ENCODE measurements at regions not wholly inside any gene's neighbourhood (a gene's known extent, or its start where the extent isn't known, plus 50 kb on each side); places are given as distances from the start of the nearest gene placed in this dataset.

DNA sequence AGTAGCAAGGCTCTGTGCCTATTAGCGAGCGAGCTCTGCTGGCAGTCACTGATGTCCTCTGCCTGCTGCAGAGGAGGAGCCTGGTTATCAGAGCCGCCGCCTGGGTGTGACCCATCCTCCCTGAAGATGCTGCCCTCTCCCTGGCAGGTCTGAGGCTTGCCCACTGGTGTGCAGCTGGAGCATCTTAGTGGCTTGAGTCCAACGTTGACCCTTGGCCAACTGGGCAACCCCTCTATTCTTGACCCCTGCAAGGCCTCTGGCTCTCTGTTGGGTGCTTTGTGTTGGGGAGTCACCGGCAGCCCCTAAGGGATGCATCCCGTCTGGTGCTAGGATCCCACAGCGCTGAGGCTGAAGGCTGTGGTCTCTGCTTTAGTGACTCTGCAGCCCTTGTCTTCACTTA, 277.9 kb upstream of the SOX1 start:
- no peak overlapping the region for H3K27ac ChIP-seq (ENCODE audit: insufficient read depth, low read length)
- H4K5ac ChIP-seq (ENCODE audit: low read depth, low read length), result no peak overlapping the region
- H4K91ac ChIP-seq (ENCODE audit: insufficient read depth, low read depth, low read length), result no peak overlapping the region
- no peak overlapping the region for H3K4me2 ChIP-seq (ENCODE audit: low read depth, low read length)
- H3K27me3 ChIP-seq (ENCODE audit: control insufficient read depth, insufficient read depth, low read length), result no peaks in the 10 kb centered on the region
- dilution Hi-C loops (cut with HindIII; ENCODE audit: low sequenced_read_pairs, unreplicated experiment) (no loop called here), intact Hi-C loops (cut with micrococcal nuclease) (no loop called here), in situ Hi-C loops (cut with MboI; ENCODE audit: low sequenced_read_pairs) (no loop called here)
- no peak overlapping the region for H3K9ac ChIP-seq (ENCODE audit: low read depth, low read length)
- no peak overlapping the region for H2AK5ac ChIP-seq (ENCODE audit: low read depth, low read length)
- no peak overlapping the region for H2BK20ac ChIP-seq (ENCODE audit: low read depth, low read length)
- H4K8ac ChIP-seq (ENCODE audit: low read depth in 2 of 2, low read length in 2 of 2), result no peak overlapping the region
- no peaks in the 10 kb centered on the region for H3K4me1 ChIP-seq (ENCODE audit: control insufficient read depth, insufficient read depth, low read length)
- H3K4me3 ChIP-seq (ENCODE audit: insufficient read depth, low read depth, low read length), result no peak overlapping the region
- H3K9me3 ChIP-seq (ENCODE audit: control insufficient read depth, insufficient read depth, low read length), result peaks cover 16% of the 10 kb centered on the region
- no peak overlapping the region for H3K56ac ChIP-seq (ENCODE audit: extremely low read depth, insufficient read depth, low read length)
- ChIA-PET POLR2A (ENCODE audit: unreplicated experiment) (no interaction called here), CTCF (no interaction called here)
- no peak overlapping the region for H2BK120ac ChIP-seq (ENCODE audit: low read depth, low read length)
- no peak for ATAC-seq (ENCODE audit: low read depth)
- H3K18ac ChIP-seq (ENCODE audit: low read depth, low read length), result no peak overlapping the region
- no TSS peak for BruUV-seq (replicated peaks)
- H3K36me3 ChIP-seq (ENCODE audit: control insufficient read depth, insufficient read depth, low read length), result no peaks in the 10 kb centered on the region
- H2AK9ac ChIP-seq (replicated peaks; ENCODE audit: low read depth, low read length, poor library complexity), result no peak overlapping the region
- H3K23ac ChIP-seq (ENCODE audit: low read depth, low read length), result no peak overlapping the region
- H2AFZ ChIP-seq (replicated peaks; ENCODE audit: low read length, poor library complexity), result no peak overlapping the region
- DNase-seq, result no peak
- no peaks in the 10 kb centered on the region for H4K20me1 ChIP-seq (ENCODE audit: insufficient read depth, low read length)
- H2BK5ac ChIP-seq (ENCODE audit: low read depth, low read length, poor library complexity, severe bottlenecking), result no peak overlapping the region
- H3K9me1 ChIP-seq (ENCODE audit: insufficient read depth, low read length), result no peaks in the 10 kb centered on the region
- H3K4ac ChIP-seq (ENCODE audit: low read depth, low read length), result no peak overlapping the region
- TF ChIP-seq RAD21 (IDR thresholded peaks at IDR 0.05; ENCODE audit: low read length) (no peak), CEBPB (IDR thresholded peaks at IDR 0.05; ENCODE audit: low read depth, low read length) (no peak), RCOR1 (IDR thresholded peaks at IDR 0.05; ENCODE audit: insufficient replicate concordance, low read length) (no peak), MXI1 (IDR thresholded peaks at IDR 0.05; ENCODE audit: borderline replicate concordance, low read depth, low read length) (no peak), MAZ (IDR thresholded peaks at IDR 0.05; ENCODE audit: borderline replicate concordance, low read depth, low read length) (no peak), MAFK (IDR thresholded peaks at IDR 0.05; ENCODE audit: low read depth, low read length) (no peak), RFX5 (IDR thresholded peaks at IDR 0.05; ENCODE audit: low read depth, low read length) (no peak), POLR2A (IDR thresholded peaks at IDR 0.05; ENCODE audit: low read depth, low read length) (no peak), FOS (IDR thresholded peaks at IDR 0.05; ENCODE audit: low read depth, low read length) (no peak), NFE2L2 (IDR thresholded peaks at IDR 0.05; ENCODE audit: low read depth, low read length) (no peak), BHLHE40 (IDR thresholded peaks at IDR 0.05; ENCODE audit: low read depth, low read length) (no peak)
- TF ChIP-seq, protein P1, sequence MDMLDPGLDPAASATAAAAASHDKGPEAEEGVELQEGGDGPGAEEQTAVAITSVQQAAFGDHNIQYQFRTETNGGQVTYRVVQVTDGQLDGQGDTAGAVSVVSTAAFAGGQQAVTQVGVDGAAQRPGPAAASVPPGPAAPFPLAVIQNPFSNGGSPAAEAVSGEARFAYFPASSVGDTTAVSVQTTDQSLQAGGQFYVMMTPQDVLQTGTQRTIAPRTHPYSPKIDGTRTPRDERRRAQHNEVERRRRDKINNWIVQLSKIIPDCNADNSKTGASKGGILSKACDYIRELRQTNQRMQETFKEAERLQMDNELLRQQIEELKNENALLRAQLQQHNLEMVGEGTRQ (IDR thresholded peaks at IDR 0.05; ENCODE audit: low read depth, low read length), result no peak
- TF ChIP-seq, protein P2, sequence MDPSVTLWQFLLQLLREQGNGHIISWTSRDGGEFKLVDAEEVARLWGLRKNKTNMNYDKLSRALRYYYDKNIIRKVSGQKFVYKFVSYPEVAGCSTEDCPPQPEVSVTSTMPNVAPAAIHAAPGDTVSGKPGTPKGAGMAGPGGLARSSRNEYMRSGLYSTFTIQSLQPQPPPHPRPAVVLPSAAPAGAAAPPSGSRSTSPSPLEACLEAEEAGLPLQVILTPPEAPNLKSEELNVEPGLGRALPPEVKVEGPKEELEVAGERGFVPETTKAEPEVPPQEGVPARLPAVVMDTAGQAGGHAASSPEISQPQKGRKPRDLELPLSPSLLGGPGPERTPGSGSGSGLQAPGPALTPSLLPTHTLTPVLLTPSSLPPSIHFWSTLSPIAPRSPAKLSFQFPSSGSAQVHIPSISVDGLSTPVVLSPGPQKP (IDR thresholded peaks at IDR 0.05; ENCODE audit: borderline replicate concordance, low read depth, low read length), result no peak
- 72% methylated on average over 4 of the region's 8 CpGs; no CpG with 5 or more reads in 1 of the 2 experiments for WGBS, 2 experiments (ENCODE audit: extremely low coverage in 2 of 2, insufficient read length in 1 of 2)
- H3K14ac ChIP-seq (replicated peaks; ENCODE audit: low read depth, low read length), result no peak overlapping the region
- H2BK15ac ChIP-seq (ENCODE audit: low read depth, low read length), result no peak overlapping the region
- no peaks in the 10 kb centered on the region for H3K79me1 ChIP-seq (ENCODE audit: low read depth in 1 of 2, low read length in 2 of 2)
